Neural cell (in vitro differentiated cells): ENCODE measurements at regions not wholly inside any gene's neighbourhood (a gene's known extent, or its start where the extent isn't known, plus 50 kb on each side); places are given as distances from the start of the nearest gene placed in this dataset.

Experiments
- CTCF ChIP-seq: fragments of 450-650 bp; IDR thresholded peaks from 2 replicates; pipeline ENCODE4 v1.5.1; 2014; ENCODE audit warnings: antibody characterized with exemption, mild to moderate bottlenecking, moderate library complexity; ENCODE audit not compliant: poor library complexity, severe bottlenecking
- EP300 ChIP-seq: fragments of 450-650 bp; conservative IDR thresholded peaks from 2 replicates; pipeline ENCODE4 v1.6.1; 2014; ENCODE audit warnings: antibody characterized with exemption, mild to moderate bottlenecking, moderate library complexity; ENCODE audit not compliant: poor library complexity, severe bottlenecking
- EZH2 ChIP-seq: fragments of 200-600, 300-800 bp; shearing (Covaris generic), sonication (generic); IDR thresholded peaks from 2 replicates; pipeline ENCODE4 v1.6.1; 2014; ENCODE audit warnings: antibody characterized with exemption, low read length, borderline replicate concordance, mild to moderate bottlenecking; ENCODE audit not compliant: insufficient read depth, poor library complexity, severe bottlenecking

- TF ChIP-seq EZH2 (no peak), CTCF (no peak), EP300 (no peak)
Observed at GRCh38 chr1:56071351-56071750, 508.0 kb downstream of the PLPP3 start.
